T-helper 1 cell treated with Interleukin-12 subunit alpha and Interleukin-12 subunit beta and Interleukin-4 antibody, amounts not matched to agents 30 ng/mL and 1 ng/mL, for 36 hours (primary cell): ENCODE measurements at regions not wholly inside any gene's neighbourhood (a gene's known extent, or its start where the extent isn't known, plus 50 kb on each side); places are given as distances from the start of the nearest gene placed in this dataset.

Experiments used
- intact Hi-C: fragments of 100-400 bp; cut with micrococcal nuclease; formaldehyde crosslinking; loops from one replicate; pipeline ENCODE4 v1.15.1; 2024

DNA sequence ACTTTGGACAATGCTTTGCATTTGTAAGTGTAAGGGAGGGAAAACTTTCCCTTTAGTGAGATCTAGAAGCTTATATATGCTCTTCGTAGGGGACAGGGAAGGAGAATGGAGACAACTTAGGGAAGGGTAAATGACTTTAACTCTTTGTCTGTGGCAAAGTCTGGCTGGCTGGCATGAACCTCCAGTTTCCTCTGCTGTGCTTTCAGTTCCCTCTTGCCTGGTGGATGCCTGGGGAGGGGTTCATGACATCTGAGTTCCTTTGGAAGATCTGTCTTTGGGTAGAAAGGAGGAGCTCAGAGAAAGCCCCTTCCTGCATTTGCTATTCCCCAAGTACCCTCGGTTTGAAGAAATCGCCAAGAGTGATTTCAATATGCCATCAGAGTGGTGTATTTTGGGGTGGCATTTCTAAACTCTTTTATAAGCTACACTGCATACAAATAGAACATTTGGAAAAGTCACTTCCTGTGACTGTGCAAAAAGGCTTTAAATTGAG lies 143.6 kb downstream of the VAPA start:
- intact Hi-C loops: no loop called here

DNA sequence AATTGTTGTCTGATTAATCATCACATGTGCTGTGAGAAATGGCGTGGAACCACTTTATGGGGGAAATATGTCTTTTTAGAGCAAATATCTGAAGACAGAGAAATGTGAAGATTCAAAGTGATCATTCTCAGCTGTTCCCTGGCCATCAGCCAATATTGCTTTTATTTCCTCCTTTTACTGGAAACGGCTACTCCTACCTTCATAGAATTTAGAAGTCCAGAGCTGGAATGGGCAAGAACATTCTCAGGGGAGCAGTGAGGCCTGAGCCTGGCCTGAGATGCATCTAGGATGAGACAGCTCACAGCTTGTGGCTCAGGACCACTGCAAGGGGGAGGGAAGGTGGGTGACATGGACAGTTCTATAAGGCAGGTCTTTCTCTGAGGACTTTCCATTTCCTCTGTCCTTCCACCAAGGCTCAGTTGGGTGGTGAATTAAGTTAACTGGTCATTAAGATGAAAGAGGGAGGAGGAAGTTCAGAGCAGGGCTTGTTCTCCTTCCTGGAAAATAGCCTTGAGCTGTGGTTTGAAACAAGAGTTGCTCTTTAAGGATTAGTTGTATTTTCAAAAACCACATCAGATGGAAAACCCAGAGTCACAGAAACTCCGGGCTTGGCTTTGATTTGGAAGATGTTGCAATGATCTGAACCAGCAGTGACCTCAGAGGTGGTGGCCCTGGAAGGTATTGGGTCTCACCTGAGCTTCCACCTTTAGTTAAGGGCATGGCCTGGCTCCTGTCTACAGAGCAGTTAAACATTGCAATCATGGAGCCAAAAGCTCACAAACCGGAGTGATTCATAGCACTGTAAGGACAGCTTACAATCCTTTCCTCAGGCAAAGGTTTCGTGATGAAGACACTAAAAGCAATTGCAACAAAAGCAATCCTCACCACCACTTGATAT lies 144.3 kb downstream of the VAPA start:
- intact Hi-C loops: no loop called here

DNA sequence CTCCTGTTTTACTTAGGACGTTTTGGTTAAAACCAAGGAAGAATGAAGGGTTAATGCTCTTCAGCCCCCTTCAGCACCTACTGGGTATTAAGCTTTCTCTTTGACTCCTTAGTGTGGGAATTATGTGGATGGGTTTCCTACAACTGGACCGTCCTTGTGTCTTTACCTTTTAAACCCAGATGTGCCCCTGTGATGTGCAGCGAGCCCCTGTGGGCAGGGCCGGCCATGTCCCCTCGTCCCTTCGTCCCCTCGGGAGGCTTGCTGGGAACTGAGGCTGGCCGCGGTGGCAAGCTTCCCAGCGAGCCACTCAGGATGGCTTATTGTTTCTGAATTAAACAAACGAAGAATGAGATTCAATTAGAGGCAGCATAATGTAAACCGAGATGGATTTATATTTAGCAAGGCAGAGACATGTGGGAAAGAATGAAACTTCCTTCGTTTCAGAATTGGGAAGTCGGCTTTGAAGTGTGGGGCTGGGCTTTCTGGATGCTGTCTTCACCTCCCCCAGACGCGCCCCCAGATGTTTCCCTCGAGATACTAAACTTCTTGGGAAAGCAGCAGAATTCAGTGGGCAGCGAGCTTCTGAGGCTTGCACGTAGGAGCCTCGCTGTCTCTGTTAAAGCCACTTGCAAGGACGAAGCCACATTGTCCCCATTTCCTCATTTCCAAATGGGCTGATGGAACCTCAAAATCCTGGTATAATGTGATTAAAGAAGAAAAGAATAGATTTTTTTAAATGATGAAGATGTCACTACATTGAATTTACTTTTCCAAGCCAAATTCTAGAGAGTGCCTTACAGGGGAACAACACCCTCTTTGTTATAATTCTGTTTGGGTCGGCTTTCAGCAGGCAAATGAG lies 146.0 kb downstream of the VAPA start:
- intact Hi-C loops: no loop called here

DNA sequence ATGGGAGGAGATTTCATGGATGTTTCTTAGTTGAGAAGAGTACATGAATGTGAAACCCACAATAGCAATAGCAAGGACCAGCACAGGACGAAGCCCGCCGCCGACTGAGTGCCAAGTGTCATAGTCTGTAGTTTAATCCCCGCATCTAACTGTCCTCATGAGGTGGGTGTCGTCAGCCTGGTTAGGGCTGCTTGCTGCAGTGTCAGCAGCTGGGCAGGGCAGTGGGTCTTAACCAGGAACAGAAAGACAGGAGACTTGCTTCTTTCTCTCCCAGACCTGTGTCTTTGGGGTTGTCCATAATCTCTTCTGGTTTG lies 146.6 kb downstream of the VAPA start:
- intact Hi-C loops: no loop called here

DNA sequence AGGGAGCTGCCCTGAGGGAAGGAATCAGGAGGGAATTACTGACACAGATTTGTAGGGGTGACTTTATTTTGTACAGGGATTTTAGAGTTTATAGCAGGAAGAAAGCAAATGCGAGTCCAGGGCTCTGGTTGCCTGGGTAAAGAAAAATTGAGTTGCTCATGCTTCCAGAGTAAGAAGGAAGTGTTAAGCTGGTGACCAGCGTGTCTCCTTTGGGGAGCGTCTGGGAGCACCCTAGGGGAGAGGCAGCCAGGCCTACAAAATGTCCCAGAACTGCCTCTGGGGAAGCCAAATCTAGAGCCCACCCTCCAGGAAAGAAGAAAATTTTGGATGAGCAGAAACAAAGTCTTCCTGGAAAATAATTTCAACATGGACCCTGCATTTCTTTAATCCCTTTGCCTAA lies 147.0 kb downstream of the VAPA start:
- intact Hi-C loops: no loop called here

DNA sequence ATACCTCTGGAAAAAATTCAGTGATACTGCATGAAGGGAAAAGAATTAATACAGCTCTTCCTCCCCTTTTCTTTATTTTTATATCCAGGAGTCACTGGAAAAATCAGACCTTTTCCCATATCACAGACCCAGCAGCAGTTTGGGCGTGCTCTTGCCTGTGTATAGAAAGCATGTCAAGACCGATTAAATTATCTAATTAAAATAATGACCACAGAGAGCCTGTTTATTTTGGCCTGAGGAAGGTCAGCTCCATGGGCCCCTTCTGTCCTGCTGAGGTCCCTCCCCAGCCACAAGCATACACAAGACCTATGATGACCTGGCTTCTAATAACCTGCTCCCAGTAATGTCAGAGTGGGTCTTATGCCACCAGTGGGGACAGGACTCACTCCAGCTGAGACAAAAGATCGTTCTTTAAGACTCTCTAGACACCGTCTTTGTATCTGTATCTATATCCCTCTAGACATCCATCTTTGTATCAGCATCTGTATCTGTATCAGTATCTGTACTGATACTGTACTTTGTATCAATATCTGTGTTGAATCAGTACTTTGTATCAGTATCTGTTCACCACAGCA lies 147.8 kb downstream of the VAPA start:
- intact Hi-C loops: no loop called here

DNA sequence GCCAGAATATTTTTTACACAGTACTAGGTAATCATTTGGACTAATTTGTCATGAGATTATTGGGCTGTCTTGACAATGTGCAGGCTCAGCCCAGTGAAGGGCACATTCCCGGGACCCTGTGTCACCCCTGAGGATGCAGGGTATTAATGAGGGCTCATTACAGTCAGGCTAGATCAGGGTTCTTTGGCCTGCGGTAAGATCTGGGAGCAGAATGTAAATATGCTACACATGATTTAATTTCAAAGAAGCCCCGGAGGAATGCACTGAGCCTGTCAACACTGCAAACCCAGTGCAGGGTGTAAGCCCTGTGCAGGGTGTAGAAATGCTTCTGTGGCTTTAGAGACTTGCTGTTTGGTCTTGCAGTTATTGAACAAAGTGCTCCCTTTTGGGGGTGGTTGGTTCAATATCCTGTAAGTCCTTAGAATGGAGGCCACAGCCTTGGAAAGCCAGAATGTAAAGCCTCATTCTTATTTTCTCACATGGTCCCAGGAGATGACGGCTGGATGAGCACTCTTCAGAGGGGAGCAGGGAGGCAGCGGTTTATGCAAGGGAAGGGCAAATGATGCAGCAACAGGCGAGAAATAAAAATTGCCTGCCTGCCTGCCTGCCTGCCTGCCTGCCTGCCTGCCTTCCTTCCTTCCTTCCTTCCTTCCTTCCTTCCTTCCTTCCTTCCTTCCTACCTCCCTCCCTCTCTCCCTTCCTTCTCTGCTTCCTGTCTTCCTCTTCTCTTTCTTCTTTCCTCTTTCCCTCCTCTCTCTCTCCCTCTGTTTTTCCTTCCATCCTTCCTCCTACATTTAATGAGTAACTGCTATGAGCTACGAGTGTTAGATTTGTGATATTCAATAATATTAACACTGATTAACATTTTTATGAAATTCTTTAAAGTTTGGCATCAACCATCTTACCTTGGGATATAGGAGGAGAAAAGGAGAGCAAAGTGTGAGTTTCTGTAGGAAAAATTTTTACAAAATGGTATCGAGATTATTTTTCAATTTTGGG lies 148.8 kb downstream of the VAPA start:
- intact Hi-C loops: no loop called here

DNA sequence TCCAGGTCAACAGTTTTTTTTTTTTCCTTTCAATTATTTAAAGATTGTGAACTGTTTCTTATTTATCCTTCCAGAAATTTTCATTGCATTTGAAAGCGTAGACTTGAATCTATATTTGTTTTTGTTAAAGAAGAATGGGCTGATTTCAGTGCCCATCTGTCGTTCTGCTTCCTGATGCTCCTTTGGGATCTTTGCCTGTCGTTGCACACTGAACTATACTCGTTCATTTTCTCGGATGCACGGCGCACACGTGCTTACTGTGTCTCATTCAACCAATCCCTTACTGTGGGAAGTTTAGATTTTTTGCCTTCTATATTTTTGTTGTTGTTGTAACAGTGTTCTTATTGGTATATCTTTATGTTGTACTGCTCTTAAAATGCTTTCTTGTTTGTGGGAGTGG lies 149.7 kb downstream of the VAPA start:
- intact Hi-C loops: no loop called here

DNA sequence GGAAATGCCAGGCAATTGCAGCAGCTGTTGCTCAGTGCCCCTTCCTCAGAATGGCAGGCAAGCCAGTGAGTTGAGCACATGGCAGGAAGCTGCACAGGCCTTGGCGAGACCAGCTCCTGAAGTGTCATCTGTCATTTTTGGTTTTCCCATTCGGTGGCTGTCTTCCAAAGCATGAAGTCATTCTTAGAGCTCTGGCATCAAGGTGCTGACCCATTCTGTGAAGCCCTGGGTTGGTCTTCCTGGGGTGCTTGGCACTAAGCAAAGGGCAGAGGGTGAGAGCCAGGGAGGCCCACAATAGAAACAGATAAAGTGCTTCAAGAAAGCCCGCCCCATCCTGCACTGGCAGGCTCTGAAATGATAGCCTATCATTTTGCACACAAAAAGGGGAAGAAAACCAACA lies 150.5 kb downstream of the VAPA start:
- intact Hi-C loops: no loop called here

DNA sequence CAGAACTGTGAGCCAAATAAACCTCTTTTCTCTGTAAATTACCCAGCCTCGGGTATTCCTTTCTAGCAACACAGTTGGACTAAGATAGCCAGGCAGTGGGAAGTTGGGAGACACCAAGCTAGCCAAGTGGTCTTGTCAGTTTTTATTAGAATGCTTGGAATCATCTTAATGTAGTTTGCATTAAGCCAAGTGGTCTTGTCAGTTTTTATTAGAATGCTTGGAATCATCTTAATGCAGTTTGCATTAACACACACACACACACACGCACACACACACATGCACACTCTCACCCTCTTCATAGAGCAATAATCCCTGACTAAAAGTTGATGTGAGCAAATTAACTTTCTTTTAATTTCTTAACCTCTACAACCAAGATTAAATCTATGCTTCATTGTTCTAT lies 151.5 kb downstream of the VAPA start:
- intact Hi-C loops: no loop called here

DNA sequence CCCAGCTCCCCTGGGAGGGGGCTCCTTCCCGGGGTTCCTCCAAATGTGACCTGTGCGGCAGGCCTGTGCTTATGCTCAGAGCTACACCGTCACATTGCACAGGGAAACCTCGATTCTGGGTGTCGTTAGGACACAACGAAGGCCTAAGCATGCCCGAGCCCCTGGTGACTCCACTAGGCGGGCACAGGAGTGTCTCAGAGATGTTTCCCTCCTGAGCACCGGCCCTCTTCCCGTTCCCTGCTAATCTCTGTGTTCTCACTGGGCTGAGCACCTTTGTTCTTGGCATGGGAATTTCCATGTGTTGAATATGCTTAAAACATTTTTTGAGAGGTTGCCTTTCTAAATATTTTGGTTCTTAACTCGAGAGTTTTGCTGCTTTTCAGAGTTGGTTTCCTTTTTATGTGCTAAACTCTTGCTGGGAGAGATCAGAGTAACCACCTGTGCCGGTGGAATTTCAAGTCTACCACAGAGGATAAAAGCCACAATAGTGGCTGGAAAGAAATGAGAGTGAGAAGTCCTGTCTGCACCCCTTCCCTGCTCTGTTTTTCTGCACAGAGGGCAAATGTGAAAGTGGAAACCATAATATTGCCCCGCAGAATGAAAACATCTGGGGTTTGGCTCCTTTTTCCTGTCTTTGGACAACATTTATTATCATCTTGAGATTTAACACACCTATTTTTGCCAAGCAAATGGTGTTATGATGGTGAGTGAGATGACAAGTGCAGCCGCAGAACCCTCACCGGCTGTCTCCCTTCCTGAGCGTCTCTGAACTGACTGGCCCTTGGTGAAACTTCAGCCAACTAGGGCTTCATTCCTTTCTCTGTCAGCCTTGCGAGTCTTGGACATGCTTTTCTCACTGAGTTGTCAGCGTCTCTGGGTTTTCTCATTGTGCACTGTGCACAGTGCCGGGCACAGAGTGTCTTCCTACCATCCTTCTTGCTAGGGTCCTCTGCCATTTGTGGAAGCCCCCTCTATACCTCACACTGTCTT lies 154.1 kb downstream of the VAPA start:
- intact Hi-C loops: no loop called here

DNA sequence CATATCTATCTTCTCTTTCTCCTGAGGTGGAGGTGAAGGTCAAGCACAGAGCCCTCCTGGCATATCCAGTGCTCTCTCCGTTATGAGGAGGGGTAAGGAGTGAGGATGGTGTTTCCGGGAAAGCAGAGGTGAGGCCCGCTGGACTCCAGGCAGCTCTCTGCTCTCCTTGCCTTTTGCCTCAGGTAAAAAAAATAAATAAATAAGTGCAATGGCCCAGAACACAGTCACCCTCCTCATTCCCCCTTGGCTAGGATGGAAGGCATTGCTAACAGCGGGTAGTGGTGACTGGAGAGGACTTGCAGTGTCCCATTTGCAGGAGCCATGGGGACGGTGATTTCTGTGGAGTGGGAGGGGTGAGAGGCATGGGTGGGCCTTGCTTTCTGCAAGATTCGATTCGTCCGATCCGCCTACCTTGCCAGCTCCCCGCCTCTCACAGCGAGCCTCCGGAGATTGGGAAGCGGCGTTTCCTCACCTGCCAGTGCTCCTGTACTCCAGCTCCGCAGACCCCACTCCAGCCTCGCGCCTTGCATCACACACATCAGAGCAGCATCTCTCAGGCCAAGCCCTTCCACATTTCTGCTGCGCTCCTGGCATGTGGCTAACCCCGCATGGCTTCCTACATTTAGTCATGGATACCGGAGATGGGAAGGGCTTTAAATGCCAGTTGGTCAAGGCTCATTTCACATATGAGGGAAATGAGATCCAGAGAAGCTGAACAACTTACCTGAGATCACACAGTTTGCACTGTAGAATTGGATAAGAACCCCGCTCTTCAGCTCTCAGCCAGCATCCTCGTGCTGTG lies 155.2 kb downstream of the VAPA start:
- intact Hi-C loops: no loop called here

DNA sequence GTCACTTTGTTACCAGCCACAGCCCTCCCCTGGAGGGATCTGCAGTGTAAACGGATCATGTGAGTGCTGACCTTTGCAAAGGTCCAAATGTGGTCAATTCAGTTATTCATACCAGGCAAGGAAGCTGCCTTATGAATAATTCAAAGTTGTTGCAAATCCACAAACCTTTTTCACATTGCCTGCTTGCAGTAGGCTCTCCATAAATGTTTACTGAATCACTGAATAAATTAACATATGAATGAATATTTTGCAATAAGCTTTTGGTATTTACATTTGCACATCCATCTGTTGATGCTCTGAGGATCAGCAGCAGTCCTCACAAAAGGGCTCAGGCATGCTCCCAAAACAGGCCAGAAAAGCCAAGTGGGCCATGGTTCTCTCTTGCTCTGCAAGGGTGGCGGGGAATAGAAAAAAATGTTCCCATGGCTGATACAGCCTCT lies 156.8 kb downstream of the VAPA start:
- intact Hi-C loops: no loop called here

DNA sequence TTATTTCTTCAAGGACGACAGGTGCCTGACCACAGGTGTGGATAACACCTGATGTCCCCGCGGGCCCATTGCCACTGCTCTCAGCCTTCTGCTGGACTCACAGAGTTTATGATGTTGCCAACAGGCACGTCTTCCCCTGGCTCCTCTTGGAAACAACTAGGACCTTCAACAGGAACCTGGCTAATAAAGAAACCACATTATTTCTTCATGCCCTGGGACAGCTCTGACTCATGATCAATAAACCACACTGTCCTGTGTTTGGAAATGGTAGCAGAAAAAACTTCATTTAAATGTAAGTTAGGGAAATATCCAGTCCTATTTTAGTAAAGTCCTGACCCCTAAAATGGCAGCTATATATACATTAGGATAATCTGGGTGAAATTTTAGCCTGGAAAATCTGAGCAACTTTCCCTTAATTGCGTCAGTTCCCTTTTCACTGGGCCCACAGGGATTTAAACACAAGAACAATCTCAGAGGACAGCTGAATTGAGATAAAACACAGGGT lies 158.9 kb downstream of the VAPA start:
- intact Hi-C loops: no loop called here

DNA sequence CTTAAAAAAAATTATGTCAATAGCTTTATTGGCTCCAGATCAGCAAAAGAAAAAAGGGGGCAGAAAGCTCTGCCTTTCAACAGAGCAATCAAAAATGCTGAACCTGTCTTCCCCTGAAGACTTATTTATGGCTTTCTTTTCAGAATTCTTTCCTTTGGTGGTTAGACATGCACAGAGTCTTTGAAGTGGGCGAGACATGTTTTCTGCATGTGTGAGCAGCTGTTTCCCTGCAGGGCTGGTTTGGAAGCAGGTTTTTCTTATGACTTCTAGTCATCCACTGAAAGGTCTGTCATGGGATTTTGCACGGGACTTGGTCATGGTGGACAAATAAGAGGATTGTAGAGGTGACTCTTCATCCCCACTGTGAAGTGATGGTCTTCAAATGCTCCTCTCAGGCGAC lies 160.3 kb downstream of the VAPA start:
- intact Hi-C loops: no loop called here

DNA sequence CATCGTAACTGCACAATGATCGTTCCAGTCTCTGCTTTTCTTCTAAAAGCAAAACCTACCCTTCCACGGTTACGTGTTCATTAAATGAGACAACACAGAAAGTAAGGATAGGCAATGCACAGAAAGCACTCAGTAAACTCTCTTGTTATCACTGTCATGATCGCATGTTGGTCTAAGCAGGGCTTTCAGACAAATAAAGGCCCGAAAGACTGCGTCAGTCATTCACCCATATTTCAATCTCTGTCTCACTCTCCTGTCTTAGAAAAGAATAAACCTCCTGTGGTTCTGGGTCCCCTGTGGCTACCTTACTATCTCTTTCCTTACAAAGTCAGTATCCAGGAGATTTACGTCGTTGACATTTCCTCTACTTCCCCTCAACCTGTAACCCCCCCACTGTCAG lies 160.9 kb downstream of the VAPA start:
- intact Hi-C loops: no loop called here

DNA sequence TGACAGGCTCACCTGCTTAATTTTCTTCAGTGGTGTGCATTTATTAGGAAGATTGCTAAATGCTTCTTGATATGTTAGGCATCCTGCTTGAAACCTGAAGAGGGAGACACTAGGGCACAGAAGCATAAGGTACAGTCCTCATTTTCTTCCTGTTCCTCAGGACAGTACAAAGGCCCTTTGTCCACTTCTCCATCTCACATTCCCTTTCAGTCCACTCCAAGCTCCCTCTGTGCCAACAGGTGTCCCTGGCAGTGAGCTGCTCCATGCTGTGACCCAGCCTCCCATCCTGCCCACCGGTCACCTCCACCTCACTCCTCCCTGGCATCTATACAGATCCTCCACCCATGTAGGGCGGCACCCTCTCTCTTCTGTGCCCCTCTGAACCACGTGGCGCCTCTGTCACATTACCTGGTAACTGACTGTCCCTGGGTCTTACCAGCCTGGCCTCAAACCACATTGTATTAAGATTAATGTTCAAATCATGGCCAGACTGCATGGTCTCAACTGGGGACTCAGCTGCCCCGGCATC lies 162.8 kb downstream of the VAPA start:
- intact Hi-C loops: no loop called here

DNA sequence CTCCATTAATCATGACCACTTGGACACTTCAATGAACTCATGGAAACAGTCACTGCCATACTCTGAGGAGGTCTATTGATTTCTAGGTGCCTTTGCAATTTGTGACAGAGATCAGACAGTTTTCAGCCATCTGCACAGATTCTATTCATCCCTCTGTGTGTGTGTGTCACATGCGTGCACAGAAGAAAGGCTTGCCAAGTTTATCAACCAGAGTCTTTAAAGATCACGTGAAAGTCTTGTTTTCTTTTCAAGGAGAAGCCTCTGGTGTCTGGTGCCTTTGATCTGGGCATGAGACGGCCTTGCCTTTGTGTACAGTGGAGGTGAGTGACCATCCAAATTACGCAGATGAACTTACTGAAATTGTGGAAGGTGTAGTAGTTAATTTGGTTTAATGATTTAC lies 164.2 kb downstream of the VAPA start:
- intact Hi-C loops: no loop called here
